ENCODE measurements at regions not wholly inside any gene's neighbourhood (a gene's known extent, or its start where the extent isn't known, plus 50 kb on each side); places are given as distances from the start of the nearest gene placed in this dataset.
A peak's percentile ranks its signal among the peaks of the same experiment; 100 is the strongest.

DNA sequence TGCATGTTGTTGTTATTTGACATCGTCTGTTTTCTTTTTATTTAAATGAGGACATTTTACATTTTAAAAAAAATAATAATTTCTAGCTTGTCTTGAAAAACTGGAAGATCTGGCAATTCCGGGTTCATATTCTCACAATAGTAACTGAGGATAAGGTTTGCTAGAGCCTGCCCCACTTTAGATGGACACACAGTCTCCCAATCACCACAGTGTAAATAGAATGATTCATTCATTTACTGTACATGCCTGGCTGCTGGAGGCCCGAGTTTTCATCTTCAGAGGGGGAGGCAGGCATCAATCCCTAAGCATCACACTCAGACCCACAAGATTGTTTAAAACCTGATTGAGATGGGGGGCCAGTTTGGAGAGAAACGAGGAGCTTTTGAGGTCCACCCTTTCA, 2039.7 kb upstream of the WWC1 start:
- no peak for DNase-seq (ENCODE audit: low read depth)
- TF ChIP-seq, protein P1, sequence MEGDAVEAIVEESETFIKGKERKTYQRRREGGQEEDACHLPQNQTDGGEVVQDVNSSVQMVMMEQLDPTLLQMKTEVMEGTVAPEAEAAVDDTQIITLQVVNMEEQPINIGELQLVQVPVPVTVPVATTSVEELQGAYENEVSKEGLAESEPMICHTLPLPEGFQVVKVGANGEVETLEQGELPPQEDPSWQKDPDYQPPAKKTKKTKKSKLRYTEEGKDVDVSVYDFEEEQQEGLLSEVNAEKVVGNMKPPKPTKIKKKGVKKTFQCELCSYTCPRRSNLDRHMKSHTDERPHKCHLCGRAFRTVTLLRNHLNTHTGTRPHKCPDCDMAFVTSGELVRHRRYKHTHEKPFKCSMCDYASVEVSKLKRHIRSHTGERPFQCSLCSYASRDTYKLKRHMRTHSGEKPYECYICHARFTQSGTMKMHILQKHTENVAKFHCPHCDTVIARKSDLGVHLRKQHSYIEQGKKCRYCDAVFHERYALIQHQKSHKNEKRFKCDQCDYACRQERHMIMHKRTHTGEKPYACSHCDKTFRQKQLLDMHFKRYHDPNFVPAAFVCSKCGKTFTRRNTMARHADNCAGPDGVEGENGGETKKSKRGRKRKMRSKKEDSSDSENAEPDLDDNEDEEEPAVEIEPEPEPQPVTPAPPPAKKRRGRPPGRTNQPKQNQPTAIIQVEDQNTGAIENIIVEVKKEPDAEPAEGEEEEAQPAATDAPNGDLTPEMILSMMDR (IDR thresholded peaks at IDR 0.05; ENCODE audit: insufficient read depth, low read length): no peak
- H3K4me3 ChIP-seq (ENCODE audit: low read depth, low read length): no peak overlapping the region

DNA sequence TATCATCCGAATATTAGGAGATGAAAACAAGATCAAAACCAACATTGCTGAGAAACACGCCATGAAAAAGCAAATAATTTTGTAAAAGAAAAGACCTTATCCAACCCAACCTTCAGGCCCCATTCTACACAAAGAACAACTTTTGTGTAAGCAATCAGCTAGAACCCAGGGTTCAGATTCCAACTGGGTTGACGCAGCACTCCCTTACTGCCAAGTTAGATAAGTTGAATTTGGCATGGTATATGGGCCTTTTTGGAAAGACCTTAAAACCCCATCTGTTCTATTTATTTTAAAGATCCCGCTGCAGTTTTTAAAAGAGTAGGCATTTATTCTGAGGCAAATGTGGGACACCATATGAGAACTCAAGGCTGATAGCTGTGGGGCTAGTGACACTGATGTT, 2033.8 kb upstream of the WWC1 start:
- TF ChIP-seq, protein P1 (IDR thresholded peaks at IDR 0.05; ENCODE audit: insufficient read depth, low read length): no peak
- DNase-seq (ENCODE audit: low read depth): peak; percentile 0
- H3K4me3 ChIP-seq (ENCODE audit: low read depth, low read length): no peak overlapping the region

DNA sequence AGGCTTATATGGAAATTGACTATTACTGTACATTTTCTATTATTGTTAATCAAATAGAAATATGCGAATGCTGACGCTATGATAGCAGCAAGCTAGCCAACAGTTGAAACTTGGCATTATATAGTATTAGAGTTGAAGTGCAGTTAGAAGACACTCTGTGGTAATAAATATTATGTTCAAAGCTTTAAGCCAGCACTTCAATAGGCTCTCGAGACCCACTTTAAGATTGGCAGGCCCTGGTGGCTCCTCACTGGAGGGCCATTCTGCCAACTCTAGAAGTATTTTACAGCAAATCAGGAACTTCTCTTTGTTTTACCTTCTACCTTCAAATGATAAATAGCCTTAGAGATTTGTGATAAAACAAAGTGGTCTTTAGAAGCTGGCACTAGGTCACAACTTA, 2029.0 kb upstream of the WWC1 start:
- no peak for DNase-seq (ENCODE audit: low read depth)
- H3K4me3 ChIP-seq (ENCODE audit: low read depth, low read length): no peak overlapping the region
- TF ChIP-seq, protein P1 (IDR thresholded peaks at IDR 0.05; ENCODE audit: insufficient read depth, low read length): no peak

DNA sequence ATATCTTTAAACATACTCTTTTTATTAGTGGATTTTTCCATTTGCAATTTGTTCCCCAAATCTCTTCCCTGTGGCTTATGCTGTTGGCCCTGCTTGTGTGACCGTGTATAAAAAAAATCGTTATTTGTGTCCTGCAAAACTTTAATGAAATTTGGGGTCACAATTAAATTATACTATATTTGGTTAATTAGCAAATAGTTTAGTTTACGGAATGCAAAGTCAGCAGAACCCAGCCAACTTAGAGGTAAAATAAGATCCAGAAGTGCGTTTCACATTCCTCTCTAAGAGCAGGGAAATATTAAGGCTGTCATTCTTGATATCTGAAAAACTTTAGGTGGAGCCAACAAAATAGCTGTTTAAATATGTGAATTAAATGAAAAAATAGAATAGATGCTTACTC, 2023.5 kb upstream of the WWC1 start:
- DNase-seq (ENCODE audit: low read depth): no peak
- TF ChIP-seq, protein P1 (IDR thresholded peaks at IDR 0.05; ENCODE audit: insufficient read depth, low read length): no peak
- H3K4me3 ChIP-seq (ENCODE audit: low read depth, low read length): no peak overlapping the region

DNA sequence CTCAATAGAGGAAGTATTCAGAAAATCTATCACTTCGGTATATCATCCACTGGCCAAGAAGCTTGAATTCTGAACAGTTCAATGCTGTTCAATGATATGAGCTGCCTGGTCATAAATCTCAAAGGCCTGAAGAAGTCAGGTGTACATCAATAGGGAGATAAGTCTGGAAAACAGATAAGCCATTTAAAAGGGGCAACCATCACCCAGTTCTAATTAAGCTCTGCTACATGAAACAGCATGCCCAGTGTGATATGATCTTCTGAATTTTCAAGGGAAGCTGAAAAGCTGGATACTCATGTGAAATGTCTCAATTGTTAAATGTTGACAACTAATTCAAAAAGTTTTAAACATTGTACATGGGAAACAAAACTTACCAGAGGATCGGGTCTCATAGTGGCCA, 2020.7 kb upstream of the WWC1 start:
- TF ChIP-seq, protein P1 (IDR thresholded peaks at IDR 0.05; ENCODE audit: insufficient read depth, low read length): no peak
- DNase-seq (ENCODE audit: low read depth): no peak
- no peak overlapping the region for H3K4me3 ChIP-seq (ENCODE audit: low read depth, low read length)

DNA sequence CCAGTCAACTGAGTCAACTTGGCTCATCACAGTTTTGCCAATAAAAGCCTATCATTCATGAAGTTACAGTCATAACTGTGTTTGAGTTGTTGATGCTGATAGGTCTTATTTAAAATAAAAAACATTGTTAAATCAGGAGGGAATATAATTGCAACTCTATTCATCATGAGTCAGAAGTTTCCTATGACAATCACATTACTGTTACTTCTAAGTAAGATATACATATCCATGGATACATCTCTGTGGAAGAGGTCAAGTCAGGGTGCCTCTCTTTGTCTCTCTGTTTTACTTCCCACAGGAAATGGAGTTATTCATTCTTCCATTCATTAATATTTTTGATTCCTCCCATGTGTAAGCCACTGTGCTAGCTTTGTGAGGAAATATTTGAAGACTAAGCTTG, 2015.4 kb upstream of the WWC1 start:
- no peak for DNase-seq (ENCODE audit: low read depth)
- no peak overlapping the region for H3K4me3 ChIP-seq (ENCODE audit: low read depth, low read length)
- TF ChIP-seq, protein P1 (IDR thresholded peaks at IDR 0.05; ENCODE audit: insufficient read depth, low read length): no peak

DNA sequence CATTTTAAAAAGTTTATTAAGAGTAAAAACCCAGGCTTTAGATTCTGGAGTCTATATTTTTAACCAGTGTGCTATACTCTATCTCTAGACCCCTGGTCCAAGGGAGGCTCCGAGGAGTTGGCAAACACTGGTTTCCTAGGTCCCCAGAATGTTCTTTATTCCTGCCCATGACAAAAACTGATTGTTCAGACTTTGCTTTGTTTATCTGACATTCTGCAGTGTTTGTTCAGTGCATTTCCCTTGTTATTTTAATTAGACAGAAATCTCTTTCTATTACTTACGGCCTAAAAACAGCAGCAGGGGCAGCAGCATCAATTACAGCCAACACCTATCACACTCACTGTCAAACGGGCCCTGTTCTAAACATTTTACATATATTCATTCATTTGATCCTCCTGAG, 2011.6 kb upstream of the WWC1 start:
- no peak for DNase-seq (ENCODE audit: low read depth)

More for the DNA sequence above, 2011.6 kb upstream of the WWC1 start:
- no peak overlapping the region for H3K4me3 ChIP-seq (ENCODE audit: low read depth, low read length)
- TF ChIP-seq, protein P1 (IDR thresholded peaks at IDR 0.05; ENCODE audit: insufficient read depth, low read length): no peak
